ENCODE measurements at regions not wholly inside any gene's neighbourhood (a gene's known extent, or its start where the extent isn't known, plus 50 kb on each side); places are given as distances from the start of the nearest gene placed in this dataset.

- H2AFZ ChIP-seq (ENCODE audit: low read depth, low read length, severe bottlenecking), result no peak overlapping the region
- H3K4me3 ChIP-seq (ENCODE audit: insufficient read depth, low read length, poor library complexity, severe bottlenecking), result no peak overlapping the region
- no peaks in the 10 kb centered on the region for H3F3A ChIP-seq (ENCODE audit: insufficient read depth)
- H4K20me1 ChIP-seq (ENCODE audit: low read depth, low read length), result no peaks in the 10 kb centered on the region
- H3K27me3 ChIP-seq (ENCODE audit: low read length), result no peaks in the 10 kb centered on the region
- H3K9ac ChIP-seq (ENCODE audit: low read length), result no peak overlapping the region
- no peaks in the 10 kb centered on the region for H3K79me2 ChIP-seq (ENCODE audit: insufficient read depth, low read length)
- no peak overlapping the region for H3K4me2 ChIP-seq (ENCODE audit: low read depth, low read length, poor library complexity, severe bottlenecking)
- peaks cover 4% of the 10 kb centered on the region; the same call in 1 of the 2 replicates for H3K9me3 ChIP-seq (ENCODE audit: insufficient read depth, low read length)
- H3K36me3 ChIP-seq (ENCODE audit: low read length), result 0 out of 2 replicates have a peak, but pooled peaks cover 2% of the 10 kb centered on the region
- H3K9me2 ChIP-seq (replicated peaks; ENCODE audit: insufficient read depth, low read length), result no peaks in the 10 kb centered on the region
- H3K27ac ChIP-seq (ENCODE audit: low read depth, low read length), result no peak overlapping the region
- TF ChIP-seq EZH2phosphoT487 (conservative IDR thresholded peaks at IDR 0.05; ENCODE audit: low read length) (no peak), CTCF (IDR thresholded peaks at IDR 0.05; ENCODE audit: insufficient read depth, low read length, poor library complexity, severe bottlenecking) (no peak)
Measured at GRCh38 chr13:64867856-64868255, 2362.3 kb downstream of the PCDH9 start.

GRCh38 chr13:64866331-64866730 is 2363.8 kb downstream of the PCDH9 start:
- Histone ChIP-seq H4K20me1 (ENCODE audit: low read depth, low read length) (no peaks in the 10 kb centered on the region), H2AFZ (ENCODE audit: low read depth, low read length, severe bottlenecking) (no peak overlapping the region), H3K36me3 (ENCODE audit: low read length) (0 out of 2 replicates have a peak, but pooled peaks cover 2% of the 10 kb centered on the region), H3K4me2 (ENCODE audit: low read depth, low read length, poor library complexity, severe bottlenecking) (no peak overlapping the region), H3K4me3 (ENCODE audit: insufficient read depth, low read length, poor library complexity, severe bottlenecking) (no peak overlapping the region), H3K79me2 (ENCODE audit: insufficient read depth, low read length) (no peaks in the 10 kb centered on the region), H3K9me2 (replicated peaks; ENCODE audit: insufficient read depth, low read length) (no peaks in the 10 kb centered on the region), H3K27me3 (ENCODE audit: low read length) (no peaks in the 10 kb centered on the region), H3F3A (ENCODE audit: insufficient read depth) (no peaks in the 10 kb centered on the region), H3K27ac (ENCODE audit: low read depth, low read length) (no peak overlapping the region), H3K9me3 (ENCODE audit: insufficient read depth, low read length) (peaks cover 3% of the 10 kb centered on the region; the same call in 1 of the 2 replicates), H3K9ac (ENCODE audit: low read length) (no peak overlapping the region)
- TF ChIP-seq EZH2phosphoT487 (conservative IDR thresholded peaks at IDR 0.05; ENCODE audit: low read length), result no peak
- no peak for TF ChIP-seq CTCF (IDR thresholded peaks at IDR 0.05; ENCODE audit: insufficient read depth, low read length, poor library complexity, severe bottlenecking)

- Histone ChIP-seq H3K4me3 (ENCODE audit: insufficient read depth, low read length, poor library complexity, severe bottlenecking) (no peak overlapping the region), H3K4me2 (ENCODE audit: low read depth, low read length, poor library complexity, severe bottlenecking) (no peak overlapping the region), H3K9me2 (replicated peaks; ENCODE audit: insufficient read depth, low read length) (no peaks in the 10 kb centered on the region), H3K36me3 (ENCODE audit: low read length) (no peaks in the 10 kb centered on the region), H3K27ac (ENCODE audit: low read depth, low read length) (no peak overlapping the region), H3K79me2 (ENCODE audit: insufficient read depth, low read length) (no peaks in the 10 kb centered on the region), H4K20me1 (ENCODE audit: low read depth, low read length) (no peaks in the 10 kb centered on the region), H3F3A (ENCODE audit: insufficient read depth) (no peaks in the 10 kb centered on the region), H3K27me3 (ENCODE audit: low read length) (no peaks in the 10 kb centered on the region), H3K9me3 (ENCODE audit: insufficient read depth, low read length) (no peaks in the 10 kb centered on the region), H3K9ac (ENCODE audit: low read length) (no peak overlapping the region), H2AFZ (ENCODE audit: low read depth, low read length, severe bottlenecking) (peak overlapping the region; percentile 66)
- TF ChIP-seq EZH2phosphoT487 (conservative IDR thresholded peaks at IDR 0.05; ENCODE audit: low read length) (no peak), CTCF (IDR thresholded peaks at IDR 0.05; ENCODE audit: insufficient read depth, low read length, poor library complexity, severe bottlenecking) (no peak)
Measured at GRCh38 chr13:64855506-64855905, 2374.6 kb downstream of the PCDH9 start.

All from SU-DHL-6 (cell line).